Astrocyte (in vitro differentiated cells and primary cell): ENCODE measurements at regions not wholly inside any gene's neighbourhood (a gene's known extent, or its start where the extent isn't known, plus 50 kb on each side); places are given as distances from the start of the nearest gene placed in this dataset.

Source experiments
- CTCF ChIP-seq: IDR thresholded peaks from 2 replicates; pipeline ENCODE4 v1.5.1; 2011; ENCODE audit warnings: low read depth, mild to moderate bottlenecking, inconsistent platforms, low read length, moderate library complexity; ENCODE audit not compliant: insufficient read depth
- EZH2 ChIP-seq: IDR thresholded peaks from 2 replicates; pipeline ENCODE4 v1.6.1; 2012; ENCODE audit warnings: mild to moderate bottlenecking, low read length, inconsistent platforms; ENCODE audit not compliant: insufficient read depth

- TF ChIP-seq CTCF (no peak), EZH2 (no peak)
Measured at GRCh38 chr17:71052971-71053370, 883.6 kb downstream of the KCNJ2 start.
